Chondrocyte (in vitro differentiated cells): ENCODE measurements at regions not wholly inside any gene's neighbourhood (a gene's known extent, or its start where the extent isn't known, plus 50 kb on each side); places are given as distances from the start of the nearest gene placed in this dataset.

Experiments used
- DNase-seq: peaks from one replicate; pipeline ENCODE4 v3.0.0; 2021; ENCODE audit warnings: mixed read lengths, low spot score
- H3K27ac Mint-ChIP-seq: one replicate; pipeline ENCODE4 v1.8.0; 2021; ENCODE audit warnings: mild to moderate bottlenecking, moderate library complexity, mixed read lengths; ENCODE audit not compliant: unreplicated experiment
- H3K27me3 Mint-ChIP-seq: 2 replicates; pipeline ENCODE4 v1.8.0; 2021; ENCODE audit warnings: low read depth, mixed read lengths
- H3K36me3 Mint-ChIP-seq: 2 replicates; pipeline ENCODE4 v1.8.0; 2021; ENCODE audit warnings: low read depth, mixed read lengths
- H3K4me1 Mint-ChIP-seq: 2 replicates; pipeline ENCODE4 v1.8.0; 2021; ENCODE audit warnings: low read depth, mild to moderate bottlenecking, mixed read lengths
- H3K4me3 Mint-ChIP-seq: one replicate; pipeline ENCODE4 v1.8.0; 2021; ENCODE audit warnings: mild to moderate bottlenecking, moderate library complexity, mixed read lengths; ENCODE audit not compliant: unreplicated experiment
- H3K9me3 Mint-ChIP-seq: 2 replicates; pipeline ENCODE4 v1.8.0; 2021; ENCODE audit warnings: low read depth, mixed read lengths
- CTCF ChIP-seq: fragments of 200-600 bp; sonication (generic); IDR thresholded peaks from 2 replicates; pipeline ENCODE4 v1.5.0; 2021; ENCODE audit warnings: antibody characterized with exemption, mild to moderate bottlenecking, moderate library complexity

- no peak for DNase-seq
- no peak for TF ChIP-seq CTCF
- Mint-ChIP-seq H3K9me3 (peaks cover 3% of the 10 kb centered on the region), H3K27ac (no peak overlapping the region), H3K4me3 (no peak overlapping the region), H3K4me1 (no peaks in the 10 kb centered on the region), H3K27me3 (peaks cover 15% of the 10 kb centered on the region), H3K36me3 (no peaks in the 10 kb centered on the region)
Measured at GRCh38 chr17:56648321-56648720, 54.8 kb downstream of the NOG start.

DNA sequence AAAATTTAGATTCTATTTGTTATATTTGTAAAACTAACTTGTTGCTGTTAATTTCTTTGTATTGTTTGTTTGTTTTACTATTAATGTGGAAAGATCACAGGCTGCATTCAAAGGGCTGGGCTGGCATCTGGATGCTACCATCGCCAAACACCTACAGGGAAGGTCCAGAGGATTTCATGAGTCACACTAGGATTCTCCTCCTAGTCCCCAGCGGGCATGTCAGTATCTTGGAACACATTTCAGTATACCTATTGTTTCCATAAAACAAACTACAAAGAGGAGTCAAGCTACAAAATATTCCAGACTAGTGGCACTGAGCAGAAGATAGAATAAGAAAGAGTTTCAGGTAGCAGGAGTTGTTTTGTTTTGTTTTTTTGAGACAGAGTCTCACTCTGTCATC, 55.3 kb downstream of the NOG start:
- peaks cover 3% of the 10 kb centered on the region for H3K9me3 Mint-ChIP-seq
- DNase-seq: no peak

DNA sequence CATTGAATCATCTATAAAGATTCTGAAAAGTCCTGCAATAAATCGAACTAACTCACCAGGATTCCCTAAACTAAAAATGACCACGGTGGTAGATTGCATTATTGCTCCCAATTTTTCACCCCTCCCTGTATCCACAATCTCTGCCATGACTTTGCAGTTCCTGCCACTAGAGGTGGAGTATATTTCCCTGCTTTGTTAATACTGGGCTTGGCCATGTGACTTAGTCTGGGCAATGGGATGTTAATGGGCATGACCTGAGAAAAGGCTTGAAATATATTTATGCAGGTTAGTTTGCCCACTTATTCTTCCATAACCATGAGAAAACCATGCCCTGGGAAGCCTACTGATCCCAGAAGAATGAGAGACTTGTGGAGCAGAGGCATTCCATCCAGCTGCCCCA, 59.1 kb downstream of the NOG start:
- Mint-ChIP-seq H3K9me3 (peaks cover 12% of the 10 kb centered on the region), H3K27ac (no peak overlapping the region), H3K4me3 (no peak overlapping the region), H3K36me3 (peaks cover 4% of the 10 kb centered on the region), H3K27me3 (peaks cover 6% of the 10 kb centered on the region), H3K4me1 (no peaks in the 10 kb centered on the region)
- no peak for DNase-seq
- no peak for TF ChIP-seq CTCF

More for the DNA sequence above, 55.3 kb downstream of the NOG start:
- no peak for TF ChIP-seq CTCF
- no peak overlapping the region for H3K27ac Mint-ChIP-seq
- no peak overlapping the region for H3K4me3 Mint-ChIP-seq
- no peaks in the 10 kb centered on the region for H3K36me3 Mint-ChIP-seq
- H3K27me3 Mint-ChIP-seq: peaks cover 14% of the 10 kb centered on the region
- no peaks in the 10 kb centered on the region for H3K4me1 Mint-ChIP-seq

- no peaks in the 10 kb centered on the region for H3K4me1 Mint-ChIP-seq
- H3K36me3 Mint-ChIP-seq: peaks cover 4% of the 10 kb centered on the region
- H3K27ac Mint-ChIP-seq: no peak overlapping the region
- peak; percentile 75 for TF ChIP-seq CTCF
- H3K9me3 Mint-ChIP-seq: peaks cover 12% of the 10 kb centered on the region
- H3K4me3 Mint-ChIP-seq: no peak overlapping the region
- no peak for DNase-seq
- peaks cover 8% of the 10 kb centered on the region for H3K27me3 Mint-ChIP-seq
Measured at GRCh38 chr17:56653877-56654276, 60.4 kb downstream of the NOG start.

DNA sequence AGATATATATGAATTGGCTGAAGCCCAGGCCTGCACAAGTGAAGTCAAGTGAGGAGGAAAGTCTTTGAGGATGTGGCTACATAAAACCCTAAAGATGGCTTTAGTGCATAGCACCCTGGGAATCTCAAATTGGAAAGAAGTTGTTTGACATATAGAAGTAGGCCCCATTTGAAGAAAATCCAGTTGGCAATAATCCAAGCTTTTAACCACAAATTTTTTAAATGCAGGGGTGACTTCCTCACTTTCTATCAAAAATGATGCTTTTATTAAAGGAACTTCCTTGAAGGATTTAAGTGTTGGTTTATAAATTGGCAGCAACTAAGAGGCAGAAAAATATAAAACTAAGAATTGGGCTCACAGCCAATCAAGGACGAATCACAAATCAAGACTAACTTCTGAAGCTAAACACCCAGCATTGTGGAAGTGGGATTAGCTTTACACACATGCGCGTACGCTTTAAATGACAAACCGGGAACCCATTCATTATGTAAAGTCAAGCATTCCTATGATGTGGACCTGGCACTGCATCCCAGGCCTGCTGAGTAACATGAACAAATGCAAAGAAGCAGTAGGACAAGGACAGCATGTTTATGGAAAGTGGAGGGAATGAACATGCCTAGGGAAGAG, 63.3 kb downstream of the NOG start:
- peaks cover 4% of the 10 kb centered on the region for H3K36me3 Mint-ChIP-seq
- H3K27ac Mint-ChIP-seq: no peak overlapping the region
- no peak overlapping the region for H3K4me3 Mint-ChIP-seq
- peaks cover 8% of the 10 kb centered on the region for H3K27me3 Mint-ChIP-seq
- H3K4me1 Mint-ChIP-seq: no peaks in the 10 kb centered on the region
- TF ChIP-seq CTCF: no peak
- no peak for DNase-seq
- H3K9me3 Mint-ChIP-seq: peaks cover 9% of the 10 kb centered on the region
